ENCODE measurements at regions not wholly inside any gene's neighbourhood (a gene's known extent, or its start where the extent isn't known, plus 50 kb on each side); places are given as distances from the start of the nearest gene placed in this dataset.
"Not testable (repeated sequence)": the region's sequence is repeated elsewhere in the genome, so short reads cannot be mapped to it uniquely, and the experiment has no call there.

DNA sequence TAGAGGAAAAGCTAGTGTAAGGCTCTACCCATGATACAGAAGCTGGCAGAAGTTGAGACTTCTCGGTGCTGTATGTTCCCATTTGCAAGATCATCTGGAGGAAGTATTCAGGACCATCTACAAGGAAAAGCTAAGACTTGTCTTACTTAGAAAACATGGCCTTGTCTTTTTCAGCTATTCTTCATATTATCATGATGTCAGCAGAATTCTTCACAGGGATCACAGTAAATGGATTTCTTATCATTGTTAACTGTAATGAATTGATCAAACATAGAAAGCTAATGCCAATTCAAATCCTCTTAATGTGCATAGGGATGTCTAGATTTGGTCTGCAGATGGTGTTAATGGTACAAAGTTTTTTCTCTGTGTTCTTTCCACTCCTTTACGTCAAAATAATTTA is 79.6 kb upstream of the SCIN start:
- Histone ChIP-seq H3K9me3 (ENCODE audit: control insufficient read depth, low read depth, low read length) (no peaks in the 10 kb centered on the region), H3K4me3 (ENCODE audit: low read length) (no peak overlapping the region), H3K36me3 (ENCODE audit: control insufficient read depth, low read depth, low read length) (no peaks in the 10 kb centered on the region), H3K9ac (ENCODE audit: low read length) (no peak overlapping the region), H3K27me3 (ENCODE audit: control insufficient read depth, insufficient read depth, low read length) (no peaks in the 10 kb centered on the region), H3K27ac (ENCODE audit: low read length) (no peak overlapping the region), H3K4me1 (ENCODE audit: control insufficient read depth, low read depth, low read length) (peaks cover 10% of the 10 kb centered on the region)

DNA sequence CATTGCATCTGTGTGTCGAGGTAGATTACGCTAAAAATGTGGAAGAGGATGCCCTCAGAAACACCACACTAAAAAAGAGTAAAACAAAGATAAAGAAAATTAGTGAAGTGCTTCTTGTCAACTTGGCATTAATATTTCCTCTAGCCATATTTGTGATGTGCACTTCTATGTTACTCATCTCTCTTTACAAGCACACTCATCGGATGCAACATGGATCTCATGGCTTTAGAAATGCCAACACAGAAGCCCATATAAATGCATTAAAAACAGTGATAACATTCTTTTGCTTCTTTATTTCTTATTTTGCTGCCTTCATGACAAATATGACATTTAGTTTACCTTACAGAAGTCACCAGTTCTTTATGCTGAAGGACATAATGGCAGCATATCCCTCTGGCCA is 79.0 kb upstream of the SCIN start:
- Histone ChIP-seq H3K27me3 (ENCODE audit: control insufficient read depth, insufficient read depth, low read length) (no peaks in the 10 kb centered on the region), H3K4me3 (ENCODE audit: low read length) (no peak overlapping the region), H3K27ac (ENCODE audit: low read length) (no peak overlapping the region)

DNA sequence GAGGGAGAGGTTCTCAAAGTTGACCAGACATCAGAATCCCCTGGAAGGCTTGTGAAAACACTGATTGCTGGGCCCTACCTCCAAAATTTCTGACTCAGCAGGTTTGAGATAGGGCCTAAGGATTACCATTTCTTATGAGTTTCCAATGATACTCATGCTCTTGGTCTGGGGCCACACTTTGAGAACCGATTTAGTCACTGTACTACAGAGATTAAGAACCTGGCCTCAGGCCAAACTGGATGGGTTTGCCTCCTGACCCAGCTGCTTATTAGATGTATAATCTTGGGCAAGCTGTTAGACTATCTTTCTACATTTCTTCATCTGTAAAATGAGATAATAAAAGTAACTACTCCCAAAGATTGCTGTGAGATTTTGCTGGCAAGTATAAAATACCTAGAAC is 77.1 kb upstream of the SCIN start:
- H3K27me3 ChIP-seq (ENCODE audit: control insufficient read depth, insufficient read depth, low read length) = no peaks in the 10 kb centered on the region
- no peaks in the 10 kb centered on the region for H3K9me3 ChIP-seq (ENCODE audit: control insufficient read depth, low read depth, low read length)
- H3K9ac ChIP-seq (ENCODE audit: low read length) = no peak overlapping the region
- H3K36me3 ChIP-seq (ENCODE audit: control insufficient read depth, low read depth, low read length) = no peaks in the 10 kb centered on the region
- H3K27ac ChIP-seq (ENCODE audit: low read length) = no peak overlapping the region
- no peak overlapping the region for H3K4me3 ChIP-seq (ENCODE audit: low read length)
- H3K4me1 ChIP-seq (ENCODE audit: control insufficient read depth, low read depth, low read length) = peaks cover 10% of the 10 kb centered on the region

More for the DNA sequence above, 79.0 kb upstream of the SCIN start:
- no peaks in the 10 kb centered on the region for H3K36me3 ChIP-seq (ENCODE audit: control insufficient read depth, low read depth, low read length)
- H3K9ac ChIP-seq (ENCODE audit: low read length) = no peak overlapping the region
- peaks cover 10% of the 10 kb centered on the region for H3K4me1 ChIP-seq (ENCODE audit: control insufficient read depth, low read depth, low read length)
- no peaks in the 10 kb centered on the region for H3K9me3 ChIP-seq (ENCODE audit: control insufficient read depth, low read depth, low read length)

DNA sequence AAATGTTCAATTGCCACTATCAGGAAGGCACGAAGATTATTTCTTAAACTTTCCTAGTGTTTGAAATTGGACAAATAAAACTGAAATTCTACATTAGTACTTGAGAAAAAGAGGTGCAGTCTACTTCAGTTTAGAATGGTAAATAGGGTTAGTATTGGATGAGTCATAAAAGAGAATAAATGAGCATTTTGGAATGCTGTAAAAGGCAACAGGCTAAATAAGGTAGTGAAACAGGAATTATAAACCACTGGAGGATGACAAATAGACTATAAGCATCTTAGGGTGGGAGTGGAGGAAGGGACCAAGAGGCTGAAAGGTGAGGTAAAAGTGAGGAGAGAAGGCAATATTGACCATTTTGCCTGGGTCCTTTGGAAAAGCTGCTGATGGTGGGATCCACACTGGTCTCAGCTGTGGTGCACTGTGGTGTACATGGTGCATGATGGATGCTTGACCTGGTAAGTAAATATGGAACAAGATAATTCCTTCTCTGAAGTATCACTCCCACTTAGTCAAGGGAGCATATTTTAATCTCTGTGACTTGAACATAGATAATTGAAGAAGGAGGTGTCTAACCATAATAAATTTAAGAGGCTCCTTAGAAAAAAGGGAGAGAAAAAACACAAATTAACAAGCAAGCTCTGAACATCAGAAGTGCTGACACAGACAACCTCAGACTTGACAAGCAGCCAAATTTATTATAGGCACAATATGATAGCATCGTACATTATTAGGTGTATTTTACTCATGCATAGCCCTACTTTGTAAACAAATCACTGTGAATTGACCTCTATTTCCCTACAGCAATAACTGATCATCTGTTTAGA is 76.4 kb upstream of the SCIN start:
- no peaks in the 10 kb centered on the region for H3K27me3 ChIP-seq (ENCODE audit: control insufficient read depth, insufficient read depth, low read length)
- H3K36me3 ChIP-seq (ENCODE audit: control insufficient read depth, low read depth, low read length) = no peaks in the 10 kb centered on the region
- no peak overlapping the region for H3K4me3 ChIP-seq (ENCODE audit: low read length)
- H3K9ac ChIP-seq (ENCODE audit: low read length) = no peak overlapping the region
- no peaks in the 10 kb centered on the region for H3K9me3 ChIP-seq (ENCODE audit: control insufficient read depth, low read depth, low read length)
- no peak overlapping the region for H3K27ac ChIP-seq (ENCODE audit: low read length)
- peaks cover 10% of the 10 kb centered on the region for H3K4me1 ChIP-seq (ENCODE audit: control insufficient read depth, low read depth, low read length)

DNA sequence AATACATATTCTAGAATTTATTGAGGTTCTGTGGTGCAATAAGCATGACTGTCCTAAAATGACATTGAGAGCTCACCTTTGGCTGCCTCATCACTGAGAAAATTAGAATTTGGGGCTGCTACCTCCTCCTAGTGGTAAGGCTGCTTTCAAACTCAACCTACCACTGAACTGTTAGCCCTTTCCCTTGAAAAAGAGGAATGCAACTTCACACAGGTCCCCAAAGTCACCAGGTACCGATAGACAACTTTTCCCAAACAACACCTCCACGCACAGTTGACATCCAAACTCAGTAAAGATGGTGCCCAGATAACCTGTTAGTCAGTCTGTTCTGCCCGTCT is 75.9 kb upstream of the SCIN start:
- H3K36me3 ChIP-seq (ENCODE audit: control insufficient read depth, low read depth, low read length) = no peaks in the 10 kb centered on the region
- no peak overlapping the region for H3K9ac ChIP-seq (ENCODE audit: low read length)
- no peaks in the 10 kb centered on the region for H3K9me3 ChIP-seq (ENCODE audit: control insufficient read depth, low read depth, low read length)
- H3K4me1 ChIP-seq (ENCODE audit: control insufficient read depth, low read depth, low read length) = peaks cover 8% of the 10 kb centered on the region
- H3K27ac ChIP-seq (ENCODE audit: low read length) = no peak overlapping the region
- H3K4me3 ChIP-seq (ENCODE audit: low read length) = no peak overlapping the region
- no peaks in the 10 kb centered on the region for H3K27me3 ChIP-seq (ENCODE audit: control insufficient read depth, insufficient read depth, low read length)

DNA sequence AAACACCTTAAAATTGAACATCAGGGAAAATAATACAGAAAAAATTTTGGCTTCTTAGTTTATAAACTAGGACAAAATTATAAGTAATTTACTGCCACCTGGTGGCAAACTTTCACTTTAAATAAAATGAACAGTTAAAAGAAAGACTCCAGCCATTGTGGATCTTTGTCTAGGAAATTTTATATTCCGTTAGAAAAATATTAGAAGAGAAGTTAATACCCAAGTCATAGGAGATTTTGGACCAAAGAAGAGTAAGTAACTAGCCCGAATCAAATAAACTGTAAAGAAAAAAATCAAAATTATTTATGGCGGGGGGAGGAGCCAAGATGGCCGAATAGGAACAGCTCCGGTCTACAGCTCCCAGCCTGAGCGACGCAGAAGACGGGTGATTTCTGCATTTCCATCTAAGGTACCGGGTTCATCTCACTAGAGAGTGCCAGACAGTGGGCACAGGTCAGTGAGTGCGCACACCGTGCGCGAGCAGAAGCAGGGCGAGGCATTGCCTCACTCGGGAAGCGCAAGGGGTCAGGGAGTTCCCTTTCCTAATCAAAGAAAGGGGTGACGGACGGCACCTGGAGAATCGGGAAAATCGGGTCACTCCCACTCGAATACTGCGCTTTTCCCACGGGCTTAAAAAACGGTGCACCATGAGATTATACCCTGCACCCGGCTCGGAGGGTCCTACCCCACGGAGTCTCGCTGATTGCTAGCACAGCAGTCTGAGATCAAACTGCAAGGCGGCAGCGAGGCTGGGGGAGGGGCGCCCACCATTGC is 73.4 kb upstream of the SCIN start:
- not testable (repeated sequence) for H3K27me3 ChIP-seq (ENCODE audit: control insufficient read depth, insufficient read depth, low read length); H3K9me3 ChIP-seq (ENCODE audit: control insufficient read depth, low read depth, low read length); H3K27ac ChIP-seq (ENCODE audit: low read length); H3K9ac ChIP-seq (ENCODE audit: low read length); H3K4me1 ChIP-seq (ENCODE audit: control insufficient read depth, low read depth, low read length); H3K36me3 ChIP-seq (ENCODE audit: control insufficient read depth, low read depth, low read length)
- H3K4me3 ChIP-seq (ENCODE audit: low read length) = peak overlapping the region; percentile 30

DNA sequence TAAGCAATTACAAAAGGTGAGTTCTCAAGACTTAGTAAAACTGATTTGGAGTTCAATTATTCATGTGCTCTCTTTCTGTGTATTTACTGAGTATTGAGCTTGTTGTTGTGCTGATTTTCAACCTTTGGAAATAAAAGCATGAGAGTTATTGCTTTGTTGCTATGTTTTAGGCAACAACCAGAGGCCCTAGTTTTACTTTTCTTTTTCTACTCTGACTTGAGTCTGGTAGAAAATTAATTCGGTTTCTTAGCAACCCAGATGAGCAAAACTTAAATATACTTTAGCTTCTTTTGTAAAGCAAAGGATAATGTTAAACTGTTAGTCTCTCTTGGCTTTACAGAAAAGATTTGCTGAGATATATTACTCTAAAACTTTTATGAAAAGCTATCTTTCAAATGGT is 66.4 kb upstream of the SCIN start:
- Histone ChIP-seq H3K4me3 (ENCODE audit: low read length) (no peak overlapping the region), H3K9ac (ENCODE audit: low read length) (no peak overlapping the region), H3K4me1 (ENCODE audit: control insufficient read depth, low read depth, low read length) (peaks cover 6% of the 10 kb centered on the region), H3K27ac (ENCODE audit: low read length) (no peak overlapping the region), H3K9me3 (ENCODE audit: control insufficient read depth, low read depth, low read length) (no peaks in the 10 kb centered on the region), H3K27me3 (ENCODE audit: control insufficient read depth, insufficient read depth, low read length) (no peaks in the 10 kb centered on the region), H3K36me3 (ENCODE audit: control insufficient read depth, low read depth, low read length) (no peaks in the 10 kb centered on the region)

DNA sequence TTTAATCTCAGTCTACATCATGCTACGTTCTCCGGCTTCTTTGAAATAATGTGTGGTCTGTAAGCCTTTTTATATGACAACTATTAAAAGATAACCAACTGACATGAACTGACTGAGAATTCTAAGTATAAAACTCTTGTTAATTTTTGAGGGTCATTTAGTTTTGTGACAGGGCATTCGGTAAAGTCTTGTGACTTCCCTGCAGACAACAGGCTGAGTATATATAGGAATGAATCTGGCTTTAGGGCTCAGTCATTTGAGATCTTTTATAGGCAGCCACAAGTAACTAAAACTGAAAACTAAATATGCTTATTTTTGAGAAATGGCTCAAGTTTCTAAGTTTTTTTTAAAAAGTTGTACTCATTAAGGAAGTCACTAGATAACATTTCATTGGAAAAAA is 62.5 kb upstream of the SCIN start:
- no peak overlapping the region for H3K27ac ChIP-seq (ENCODE audit: low read length)
- H3K36me3 ChIP-seq (ENCODE audit: control insufficient read depth, low read depth, low read length) = no peaks in the 10 kb centered on the region
- H3K4me1 ChIP-seq (ENCODE audit: control insufficient read depth, low read depth, low read length) = peaks cover 6% of the 10 kb centered on the region
- no peaks in the 10 kb centered on the region for H3K9me3 ChIP-seq (ENCODE audit: control insufficient read depth, low read depth, low read length)
- H3K9ac ChIP-seq (ENCODE audit: low read length) = no peak overlapping the region
- H3K27me3 ChIP-seq (ENCODE audit: control insufficient read depth, insufficient read depth, low read length) = no peaks in the 10 kb centered on the region
- no peak overlapping the region for H3K4me3 ChIP-seq (ENCODE audit: low read length)

DNA sequence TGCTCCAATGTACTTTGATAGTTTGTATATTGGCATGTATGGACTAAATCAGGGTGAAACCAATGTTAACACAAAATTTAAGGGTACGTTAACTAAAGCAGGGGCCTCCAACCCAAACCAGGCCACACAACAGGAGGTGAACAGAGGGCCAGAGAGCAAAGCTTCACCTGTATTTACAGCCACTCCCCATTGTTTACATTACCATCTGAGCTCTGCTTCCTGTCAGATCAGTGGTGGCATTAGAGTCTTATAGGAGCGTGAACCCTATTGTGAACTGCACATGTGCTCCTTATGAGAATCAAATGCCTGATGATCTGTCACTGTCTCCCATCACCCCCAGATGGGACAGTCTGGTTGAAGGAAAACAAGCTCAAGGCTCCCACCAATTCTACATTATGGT is 62.0 kb upstream of the SCIN start:
- H3K4me3 ChIP-seq (ENCODE audit: low read length) = no peak overlapping the region
- H3K4me1 ChIP-seq (ENCODE audit: control insufficient read depth, low read depth, low read length) = peaks cover 6% of the 10 kb centered on the region
- no peak overlapping the region for H3K9ac ChIP-seq (ENCODE audit: low read length)
- H3K27ac ChIP-seq (ENCODE audit: low read length) = no peak overlapping the region
- H3K27me3 ChIP-seq (ENCODE audit: control insufficient read depth, insufficient read depth, low read length) = no peaks in the 10 kb centered on the region
- H3K9me3 ChIP-seq (ENCODE audit: control insufficient read depth, low read depth, low read length) = no peaks in the 10 kb centered on the region
- H3K36me3 ChIP-seq (ENCODE audit: control insufficient read depth, low read depth, low read length) = no peaks in the 10 kb centered on the region

DNA sequence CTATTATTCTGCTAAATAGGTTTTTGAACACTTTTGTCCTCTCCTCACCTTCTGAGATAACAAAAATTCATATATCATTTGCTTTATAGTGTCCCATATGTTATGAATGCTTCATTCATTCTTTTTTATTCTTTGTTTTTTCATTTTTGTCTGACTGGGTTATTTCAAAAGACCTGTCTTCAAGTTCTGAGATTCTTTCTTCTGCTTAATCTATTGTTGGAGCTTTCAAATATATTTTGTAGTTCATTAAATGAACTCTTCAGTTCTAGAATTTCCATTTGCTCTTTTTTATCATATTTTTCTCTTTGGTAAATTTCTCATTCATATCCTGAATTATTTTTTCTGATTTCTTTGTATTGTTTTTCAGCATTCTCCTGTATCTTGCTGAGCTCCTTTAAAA is 53.1 kb upstream of the SCIN start:
- Histone ChIP-seq H3K36me3 (ENCODE audit: control insufficient read depth, low read depth, low read length) (no peaks in the 10 kb centered on the region), H3K9me3 (ENCODE audit: control insufficient read depth, low read depth, low read length) (no peaks in the 10 kb centered on the region), H3K4me1 (ENCODE audit: control insufficient read depth, low read depth, low read length) (no peaks in the 10 kb centered on the region), H3K27me3 (ENCODE audit: control insufficient read depth, insufficient read depth, low read length) (no peaks in the 10 kb centered on the region), H3K4me3 (ENCODE audit: low read length) (no peak overlapping the region), H3K27ac (ENCODE audit: low read length) (no peak overlapping the region), H3K9ac (ENCODE audit: low read length) (no peak overlapping the region)

DNA sequence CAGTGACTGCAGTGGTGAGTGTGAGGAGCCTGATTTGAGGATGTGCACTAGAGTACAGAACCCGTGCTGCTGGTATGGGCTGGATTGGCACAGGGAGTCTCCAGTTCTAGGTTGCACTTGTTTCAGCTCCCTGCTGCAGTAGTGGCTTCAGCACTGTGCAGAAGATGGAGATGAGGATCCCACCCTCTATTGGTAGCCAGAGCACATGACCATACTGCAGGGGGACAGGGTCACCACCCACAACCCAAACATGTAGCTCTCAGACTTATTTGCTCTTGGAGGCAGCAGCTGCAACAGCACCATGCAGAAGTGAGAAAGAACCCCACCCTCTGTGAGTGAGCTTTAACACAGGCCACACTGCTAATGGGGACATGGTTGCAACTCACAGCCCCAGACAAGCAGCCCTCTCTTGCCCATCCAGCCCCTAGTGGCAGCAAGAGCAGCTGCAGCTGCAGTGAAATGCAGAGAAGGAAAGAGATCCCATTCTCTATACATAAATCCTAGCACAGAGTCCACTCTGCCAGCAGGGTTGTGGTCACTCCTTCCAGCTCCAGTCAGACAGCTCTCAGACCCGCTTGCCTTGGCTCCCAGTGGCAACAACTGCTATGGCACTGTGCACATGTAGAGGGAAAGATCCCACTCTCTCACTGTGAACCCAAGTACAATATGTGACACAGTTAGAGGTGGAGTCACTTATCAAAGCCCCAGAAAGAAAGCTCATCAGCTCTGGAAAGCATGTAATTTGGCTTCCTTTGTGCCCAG is 51.4 kb upstream of the SCIN start:
- Histone ChIP-seq H3K27me3 (ENCODE audit: control insufficient read depth, insufficient read depth, low read length) (no peaks in the 10 kb centered on the region), H3K9ac (ENCODE audit: low read length) (no peak overlapping the region), H3K36me3 (ENCODE audit: control insufficient read depth, low read depth, low read length) (no peaks in the 10 kb centered on the region), H3K4me1 (ENCODE audit: control insufficient read depth, low read depth, low read length) (no peaks in the 10 kb centered on the region), H3K4me3 (ENCODE audit: low read length) (no peak overlapping the region), H3K27ac (ENCODE audit: low read length) (no peak overlapping the region), H3K9me3 (ENCODE audit: control insufficient read depth, low read depth, low read length) (no peaks in the 10 kb centered on the region)

Data from iPS-18a (cell line).